Fibroblast of skin of right quadriceps (primary cell): ENCODE measurements at regions not wholly inside any gene's neighbourhood (a gene's known extent, or its start where the extent isn't known, plus 50 kb on each side); places are given as distances from the start of the nearest gene placed in this dataset.
"Not testable (repeated sequence)": the region's sequence is repeated elsewhere in the genome, so short reads cannot be mapped to it uniquely, and the experiment has no call there.

ENCODE experiments used
- DNase-seq: peaks from one replicate; pipeline ENCODE4 v3.0.0-alpha.2; 2013

- no peak for DNase-seq
Measured at GRCh38 chr6:103870970-103871369, 988.7 kb downstream of the HACE1 start.

GRCh38 chr6:103862297-103862696 is 997.4 kb downstream of the HACE1 start:
- DNase-seq: no peak

- no peak for DNase-seq
Measured at GRCh38 chr6:103858003-103858402, 1001.7 kb downstream of the HACE1 start.

GRCh38 chr6:103855750-103856149 is 1004.0 kb downstream of the HACE1 start:
- DNase-seq: no peak

GRCh38 chr6:103854059-103854458 is 1005.7 kb downstream of the HACE1 start:
- no peak for DNase-seq

GRCh38 chr6:103838457-103838856 is 1021.3 kb downstream of the HACE1 start:
- DNase-seq: no peak

GRCh38 chr6:103826209-103826608 is 1033.5 kb downstream of the HACE1 start:
- DNase-seq: no peak

- DNase-seq: no peak
Measured at GRCh38 chr6:103820148-103820547, 1039.6 kb downstream of the HACE1 start.

- DNase-seq: no peak
Measured at GRCh38 chr6:103819509-103819908, 1040.2 kb downstream of the HACE1 start.

GRCh38 chr6:103812970-103813369 is 1046.7 kb downstream of the HACE1 start:
- DNase-seq: no peak

- DNase-seq: not testable (repeated sequence)
Measured at GRCh38 chr6:103801901-103802479, 1057.7 kb downstream of the HACE1 start.

GRCh38 chr6:103799971-103800670 is 1059.6 kb downstream of the HACE1 start:
- DNase-seq: no peak

- no peak for DNase-seq
Measured at GRCh38 chr6:103798166-103798565, 1061.6 kb downstream of the HACE1 start.

GRCh38 chr6:103797738-103798137 is 1062.0 kb downstream of the HACE1 start:
- no peak for DNase-seq

- no peak for DNase-seq
Measured at GRCh38 chr6:103791458-103791857, 1068.3 kb downstream of the HACE1 start.

- DNase-seq: no peak
Measured at GRCh38 chr6:103784117-103784516, 1075.6 kb downstream of the HACE1 start.

- DNase-seq: no peak
Measured at GRCh38 chr6:103783329-103783728, 1076.4 kb downstream of the HACE1 start.

GRCh38 chr6:103769431-103769830 is 1090.3 kb downstream of the HACE1 start:
- DNase-seq: no peak

GRCh38 chr6:103750603-103751002 is 1109.1 kb downstream of the HACE1 start:
- DNase-seq: no peak

- no peak for DNase-seq
Measured at GRCh38 chr6:103734016-103734415, 1125.7 kb downstream of the HACE1 start.

GRCh38 chr6:103729658-103730057 is 1130.1 kb downstream of the HACE1 start:
- DNase-seq: no peak

- DNase-seq: no peak
Measured at GRCh38 chr6:103723438-103724322, 1136.0 kb downstream of the HACE1 start.

GRCh38 chr6:103722683-103723082 is 1137.0 kb downstream of the HACE1 start:
- DNase-seq: no peak

GRCh38 chr6:103721923-103722322 is 1137.8 kb downstream of the HACE1 start:
- no peak for DNase-seq
